Adrenal gland (tissue), 9 donors: ENCODE measurements at regions not wholly inside any gene's neighbourhood (a gene's known extent, or its start where the extent isn't known, plus 50 kb on each side); places are given as distances from the start of the nearest gene placed in this dataset.
A peak's percentile ranks its signal among the peaks of the same experiment; 100 is the strongest.

ENCODE experiments used
- DNase-seq, 7 donors: peaks; one replicate each; pipeline ENCODE4 v3.0.0-alpha.2; 2019 to 2020
- H3K27ac ChIP-seq, 5 donors: fragments of 200-600 bp; sonication (generic) in 4 of 5; 1 replicate in 3 of 5; 2 replicates in 2 of 5; pipeline versions ENCODE4 v1.5.1 to v1.8.0; 2016 to 2020; ENCODE audit warnings: mild to moderate bottlenecking in 1 of 5
- H3K27me3 ChIP-seq: fragments of 200-600 bp; 2 replicates; pipeline ENCODE4 v1.8.0; 2021
- H3K36me3 ChIP-seq, 2 donors: fragments of 200-600 bp; replicated peaks in 1 of 2; 1 replicate in 1 of 2; 2 replicates in 1 of 2; pipeline versions ENCODE4 v1.5.1 to v1.8.0; 2018 to 2022
- H3K4me1 ChIP-seq, 2 donors: fragments of 200-600 bp; replicated peaks in 1 of 2; 1 replicate in 1 of 2; 2 replicates in 1 of 2; pipeline versions ENCODE4 v1.5.1 to v1.8.0; 2018 to 2021
- H3K4me3 ChIP-seq, 4 donors: fragments of 200-600 bp; sonication (generic) in 3 of 4; one replicate each; pipeline ENCODE4 v1.5.1; 2016 to 2018
- H3K9me3 ChIP-seq, 3 donors: fragments of 200-600 bp; sonication (generic) in 1 of 3; replicated peaks in 1 of 3; 1 replicate in 2 of 3; 2 replicates in 1 of 3; pipeline versions ENCODE4 v1.5.1 to v1.8.0; 2016 to 2021
- POLR2A ChIP-seq, 2 donors: fragments of 450-650 bp; IDR thresholded peaks; one replicate each; pipeline ENCODE4 v1.6.1; 2017; ENCODE audit warnings: antibody characterized with exemption in 2 of 2, mild to moderate bottlenecking in 2 of 2, moderate library complexity in 1 of 2
- WGBS, 4 donors: extraction: QIAGEN DNeasy Blood & Tissue Kit in 2 of 4; methylation state at CpG; one replicate each; pipeline versions ENCODE4 v1.1.5 to v1.1.7; 2013 to 2017; 5-methylcytosine and 5-hydroxymethylcytosine counted together
- intact Hi-C, 2 donors: fragments of 100-400 bp; cut with DNase I; formaldehyde crosslinking; loops; one replicate each; pipeline versions ENCODE4 v1.14.1 to v1.15.0; 2022 to 2023
- TF ChIP-seq, protein P1 (sequence below), 6 experiments: fragments of 450-650 bp in 4 of 6; fragments of 200-600 bp in 2 of 6; sonication (generic) in 1 of 6; IDR thresholded peaks; 1 replicate in 5 of 6; 2 replicates in 1 of 6; pipeline versions ENCODE4 v1.5.1 to v1.8.0; 2016 to 2021; ENCODE audit warnings: antibody characterized with exemption in 6 of 6, mild to moderate bottlenecking in 2 of 6, moderate library complexity in 1 of 6
- donor health status: healthy with polysubstance abuse.
- donor health status: Bipolar disorder and iron deficiency.
- donor health status: DM: yes; HTN: yes; CAD: no.
- donor health status: DM: no; HTN: no; CAD: no.
- donor health status: DM: no; HTN: no; CAD: no.

DNA sequence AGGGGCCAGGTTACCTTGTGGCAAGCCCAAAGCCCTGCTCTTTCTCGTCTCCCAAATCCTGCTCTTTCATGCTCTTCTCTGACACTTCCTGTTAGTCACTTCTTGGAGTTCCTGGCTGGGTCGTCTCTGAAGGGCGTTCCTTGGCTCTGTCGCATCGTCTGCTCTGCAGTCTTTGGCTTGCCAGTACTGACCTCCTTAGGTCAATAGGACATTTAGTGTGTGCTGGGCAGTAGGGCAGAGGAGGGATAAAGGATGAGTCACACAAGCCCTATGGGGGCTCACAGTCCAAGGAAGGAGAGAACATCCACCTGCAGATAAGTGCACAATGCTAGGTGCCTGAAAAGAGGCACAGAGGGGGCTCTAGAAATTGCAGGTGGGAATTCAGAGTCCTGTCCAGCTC, 87.5 kb downstream of the FAM43A start:
- WGBS, 4 donors: 19 to 36% (median 25%) methylated on average over 5 of the region's 5 CpGs
- intact Hi-C loops: no loop called here
- no peak overlapping the region for H3K27ac ChIP-seq
- H3K4me1 ChIP-seq: peaks cover 0 to 7% of the 10 kb centered on the region in 2 donors
- H3K9me3 ChIP-seq: no peaks in the 10 kb centered on the region
- no peaks in the 10 kb centered on the region for H3K27me3 ChIP-seq
- TF ChIP-seq, protein P1, sequence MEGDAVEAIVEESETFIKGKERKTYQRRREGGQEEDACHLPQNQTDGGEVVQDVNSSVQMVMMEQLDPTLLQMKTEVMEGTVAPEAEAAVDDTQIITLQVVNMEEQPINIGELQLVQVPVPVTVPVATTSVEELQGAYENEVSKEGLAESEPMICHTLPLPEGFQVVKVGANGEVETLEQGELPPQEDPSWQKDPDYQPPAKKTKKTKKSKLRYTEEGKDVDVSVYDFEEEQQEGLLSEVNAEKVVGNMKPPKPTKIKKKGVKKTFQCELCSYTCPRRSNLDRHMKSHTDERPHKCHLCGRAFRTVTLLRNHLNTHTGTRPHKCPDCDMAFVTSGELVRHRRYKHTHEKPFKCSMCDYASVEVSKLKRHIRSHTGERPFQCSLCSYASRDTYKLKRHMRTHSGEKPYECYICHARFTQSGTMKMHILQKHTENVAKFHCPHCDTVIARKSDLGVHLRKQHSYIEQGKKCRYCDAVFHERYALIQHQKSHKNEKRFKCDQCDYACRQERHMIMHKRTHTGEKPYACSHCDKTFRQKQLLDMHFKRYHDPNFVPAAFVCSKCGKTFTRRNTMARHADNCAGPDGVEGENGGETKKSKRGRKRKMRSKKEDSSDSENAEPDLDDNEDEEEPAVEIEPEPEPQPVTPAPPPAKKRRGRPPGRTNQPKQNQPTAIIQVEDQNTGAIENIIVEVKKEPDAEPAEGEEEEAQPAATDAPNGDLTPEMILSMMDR (IDR thresholded peaks at IDR 0.05): no peak
- TF ChIP-seq POLR2A (IDR thresholded peaks at IDR 0.05): no peak
- no peaks in the 10 kb centered on the region for H3K36me3 ChIP-seq
- H3K4me3 ChIP-seq: no peak overlapping the region
- peak in 4 of 7 donors; percentile 32 to 61 (median 40) for DNase-seq

DNA sequence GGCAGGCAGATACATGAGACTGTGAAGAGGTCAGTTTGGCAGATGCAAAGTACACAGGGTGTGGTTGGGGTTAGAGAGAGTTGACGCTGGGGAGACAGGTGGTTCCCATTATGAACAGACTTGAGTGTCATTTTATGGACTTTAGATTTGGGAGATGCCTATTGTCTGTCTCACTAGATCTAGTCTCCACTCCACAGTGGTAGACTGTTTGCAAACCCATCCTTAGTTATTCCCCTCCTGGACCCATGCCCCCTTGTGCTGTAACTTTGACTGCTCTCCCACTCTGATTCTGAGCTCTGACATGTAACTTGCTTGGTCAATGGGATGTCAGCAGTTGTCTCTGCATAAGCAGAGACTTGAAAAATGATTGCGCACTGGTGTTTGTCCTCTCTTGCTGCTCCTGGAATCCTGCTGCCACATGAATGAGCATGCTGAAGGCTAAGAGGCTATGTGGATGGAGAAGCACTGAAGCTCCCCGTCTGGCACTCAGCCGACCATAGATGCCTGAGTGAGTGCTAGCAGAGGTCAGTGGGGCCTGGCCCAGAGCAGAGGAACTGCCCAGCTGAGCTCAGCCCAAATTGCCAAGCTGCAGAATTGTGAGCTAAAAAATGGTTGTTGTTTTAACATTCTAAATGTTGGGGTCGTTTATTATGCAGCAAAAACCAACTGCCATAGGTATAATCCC, 88.2 kb downstream of the FAM43A start:
- WGBS, 4 donors: 59 to 67% (median 64%) methylated on average over 5 of the region's 5 CpGs
- TF ChIP-seq, protein P1 (IDR thresholded peaks at IDR 0.05): no peak
- TF ChIP-seq POLR2A (IDR thresholded peaks at IDR 0.05): no peak
- no peak for DNase-seq
- Histone ChIP-seq H3K27me3 (no peaks in the 10 kb centered on the region), H3K36me3 (no peaks in the 10 kb centered on the region), H3K4me3 (no peak overlapping the region), H3K9me3 (no peaks in the 10 kb centered on the region), H3K4me1 (peaks cover 0 to 7% of the 10 kb centered on the region in 2 donors), H3K27ac (no peak overlapping the region)
- intact Hi-C loops: no loop called here

DNA sequence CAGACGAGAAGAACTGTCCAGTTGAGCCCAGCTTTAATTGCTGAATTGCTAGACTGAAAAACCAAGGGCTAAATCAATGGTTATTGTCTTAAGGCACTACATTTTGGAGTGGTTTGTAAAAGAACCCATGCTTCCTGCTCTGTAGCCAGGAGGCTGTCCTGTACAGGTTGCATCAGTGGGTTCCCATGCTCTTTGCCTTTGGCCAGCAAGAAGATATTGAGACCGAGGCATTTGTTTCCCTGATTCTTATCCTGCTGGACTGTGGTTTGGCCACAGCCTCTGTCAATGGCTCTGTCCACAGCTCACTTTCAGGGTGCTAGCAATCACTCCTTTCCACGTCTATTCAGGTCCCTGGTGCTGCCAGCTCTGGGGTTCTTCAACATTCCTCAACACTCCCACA, 89.6 kb downstream of the FAM43A start:
- Histone ChIP-seq H3K27me3 (no peaks in the 10 kb centered on the region), H3K27ac (no peak overlapping the region), H3K4me3 (no peak overlapping the region), H3K36me3 (no peaks in the 10 kb centered on the region), H3K9me3 (no peaks in the 10 kb centered on the region), H3K4me1 (peaks cover 7 to 9% of the 10 kb centered on the region in 2 donors)
- TF ChIP-seq, protein P1 (IDR thresholded peaks at IDR 0.05): no peak
- TF ChIP-seq POLR2A (IDR thresholded peaks at IDR 0.05): no peak
- intact Hi-C loops: no loop called here
- 66 to 76% (median 73%) methylated on average over 3 of the region's 3 CpGs for WGBS, 4 donors
- no peak for DNase-seq

DNA sequence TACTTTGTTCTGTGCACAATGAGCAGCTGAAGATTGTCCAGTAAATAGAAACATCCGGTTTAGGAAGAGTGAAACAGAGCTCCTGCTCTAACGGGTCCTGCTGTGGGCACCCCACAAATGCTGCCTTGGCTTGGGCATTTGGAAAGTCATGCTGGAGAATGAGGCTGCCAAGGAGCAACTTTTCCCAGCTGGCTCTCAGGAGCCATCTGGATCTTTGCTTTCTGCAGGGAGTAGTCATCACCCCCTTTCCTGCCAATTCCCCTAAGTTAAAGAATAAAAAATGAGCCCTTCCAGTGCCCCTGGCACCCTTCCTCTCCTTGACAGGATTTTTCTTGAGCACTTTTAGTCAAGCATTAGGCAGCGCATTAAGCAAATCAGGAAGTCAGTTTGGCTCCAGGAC, 90.0 kb downstream of the FAM43A start:
- Histone ChIP-seq H3K9me3 (no peaks in the 10 kb centered on the region), H3K4me1 (peaks cover 7 to 10% of the 10 kb centered on the region in 2 donors), H3K27me3 (no peaks in the 10 kb centered on the region), H3K27ac (no peak overlapping the region), H3K36me3 (no peaks in the 10 kb centered on the region), H3K4me3 (no peak overlapping the region)
- no peak for TF ChIP-seq POLR2A (IDR thresholded peaks at IDR 0.05)
- TF ChIP-seq, protein P1 (IDR thresholded peaks at IDR 0.05): no peak
- intact Hi-C loops: no loop called here
- WGBS, 4 donors: 71 to 88% (median 79%) methylated on average over 3 of the region's 3 CpGs
- DNase-seq: no peak
